ENCODE measurements at regions not wholly inside any gene's neighbourhood (a gene's known extent, or its start where the extent isn't known, plus 50 kb on each side); places are given as distances from the start of the nearest gene placed in this dataset.
"Not testable (repeated sequence)": the region's sequence is repeated elsewhere in the genome, so short reads cannot be mapped to it uniquely, and the experiment has no call there.

DNA sequence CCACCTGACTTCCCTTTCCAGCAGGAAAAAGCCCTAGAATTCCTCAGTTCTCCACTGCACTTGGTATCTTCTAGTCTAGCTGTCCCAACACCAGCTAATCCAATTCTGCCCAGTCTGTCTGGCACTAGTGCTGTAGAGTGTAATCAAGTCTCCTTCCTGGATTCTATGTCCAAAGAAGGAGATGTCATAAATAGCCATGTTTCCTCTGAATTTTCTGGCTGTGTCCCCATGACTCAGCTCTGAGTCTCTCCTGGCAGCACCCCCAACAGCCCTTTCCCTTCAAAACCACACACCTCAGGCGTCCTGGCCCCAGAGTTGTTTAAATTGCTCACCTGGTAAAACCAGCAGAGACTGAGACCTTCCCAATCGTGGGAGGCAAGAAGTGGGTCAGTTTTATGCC is 197.2 kb downstream of the GRXCR1 start:
- Histone ChIP-seq H3K9me3 (replicated peaks) (no peaks in the 10 kb centered on the region), H3K4me3 (no peak overlapping the region), H3K27me3 (replicated peaks) (no peaks in the 10 kb centered on the region), H3K36me3 (no peaks in the 10 kb centered on the region), H3K4me1 (replicated peaks) (no peaks in the 10 kb centered on the region), H3K27ac (no peak overlapping the region)
- no peak for DNase-seq (ENCODE audit: low read depth in 1 of 2, low spot score in 2 of 2)

DNA sequence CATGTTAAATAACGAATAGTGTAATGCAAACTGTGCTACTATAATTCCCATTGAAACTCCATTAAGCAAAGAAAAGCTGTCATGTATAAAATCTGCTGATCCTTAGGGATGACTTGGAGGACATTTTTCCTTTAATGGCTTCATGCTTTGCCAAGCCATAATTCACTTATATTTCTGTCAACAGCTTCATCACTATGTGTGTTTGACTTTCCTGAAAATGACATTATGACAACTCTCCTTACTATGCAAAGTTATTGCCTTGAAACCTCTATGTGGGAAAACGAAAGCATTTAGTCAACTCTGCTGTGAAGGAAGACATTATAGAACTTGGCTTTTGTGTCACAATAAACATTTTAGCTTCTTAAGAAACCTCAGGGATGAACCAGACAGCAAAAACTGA is 210.5 kb downstream of the GRXCR1 start:
- H3K4me1 ChIP-seq (replicated peaks): no peaks in the 10 kb centered on the region
- H3K4me3 ChIP-seq: no peak overlapping the region
- no peaks in the 10 kb centered on the region for H3K36me3 ChIP-seq
- DNase-seq (ENCODE audit: low read depth in 1 of 2, low spot score in 2 of 2): no peak
- no peak overlapping the region for H3K27ac ChIP-seq
- no peaks in the 10 kb centered on the region for H3K9me3 ChIP-seq (replicated peaks)
- H3K27me3 ChIP-seq (replicated peaks): no peaks in the 10 kb centered on the region

GRCh38 chr4:43112139-43112538 is 219.6 kb downstream of the GRXCR1 start:
- no peaks in the 10 kb centered on the region for H3K27me3 ChIP-seq (replicated peaks)
- no peak overlapping the region for H3K4me3 ChIP-seq
- no peaks in the 10 kb centered on the region for H3K4me1 ChIP-seq (replicated peaks)
- H3K9me3 ChIP-seq (replicated peaks): no peaks in the 10 kb centered on the region
- no peak overlapping the region for H3K27ac ChIP-seq
- H3K36me3 ChIP-seq: no peaks in the 10 kb centered on the region
- no peak for DNase-seq (ENCODE audit: low read depth in 1 of 2, low spot score in 2 of 2)

GRCh38 chr4:43113196-43113595 is 220.7 kb downstream of the GRXCR1 start:
- H3K36me3 ChIP-seq: no peaks in the 10 kb centered on the region
- no peak overlapping the region for H3K4me3 ChIP-seq
- H3K27me3 ChIP-seq (replicated peaks): no peaks in the 10 kb centered on the region

GRCh38 chr4:43126595-43126994 is 234.1 kb downstream of the GRXCR1 start:
- Histone ChIP-seq H3K4me3 (no peak overlapping the region), H3K4me1 (replicated peaks) (no peaks in the 10 kb centered on the region), H3K27ac (no peak overlapping the region), H3K9me3 (replicated peaks) (no peaks in the 10 kb centered on the region), H3K36me3 (no peaks in the 10 kb centered on the region), H3K27me3 (replicated peaks) (no peaks in the 10 kb centered on the region)
- no peak for DNase-seq (ENCODE audit: low read depth in 1 of 2, low spot score in 2 of 2)

More at GRCh38 chr4:43113196-43113595, 220.7 kb downstream of the GRXCR1 start:
- DNase-seq (ENCODE audit: low read depth in 1 of 2, low spot score in 2 of 2): no peak
- Histone ChIP-seq H3K27ac (no peak overlapping the region), H3K4me1 (replicated peaks) (no peaks in the 10 kb centered on the region), H3K9me3 (replicated peaks) (no peaks in the 10 kb centered on the region)

GRCh38 chr4:43130228-43131021 is 237.9 kb downstream of the GRXCR1 start:
- H3K27ac ChIP-seq: no peak overlapping the region
- H3K27me3 ChIP-seq (replicated peaks): no peaks in the 10 kb centered on the region
- DNase-seq (ENCODE audit: low read depth in 1 of 2, low spot score in 2 of 2): no peak
- H3K4me1 ChIP-seq (replicated peaks): no peaks in the 10 kb centered on the region
- H3K36me3 ChIP-seq: no peaks in the 10 kb centered on the region
- no peaks in the 10 kb centered on the region for H3K9me3 ChIP-seq (replicated peaks)
- no peak overlapping the region for H3K4me3 ChIP-seq

GRCh38 chr4:43132010-43132582 is 239.6 kb downstream of the GRXCR1 start:
- H3K27ac ChIP-seq: no peak overlapping the region
- peak in 1 of 2 experiments; percentile 1 for DNase-seq (ENCODE audit: low read depth in 1 of 2, low spot score in 2 of 2)
- H3K4me1 ChIP-seq (replicated peaks): no peaks in the 10 kb centered on the region
- H3K36me3 ChIP-seq: no peaks in the 10 kb centered on the region
- no peak overlapping the region for H3K4me3 ChIP-seq
- no peaks in the 10 kb centered on the region for H3K9me3 ChIP-seq (replicated peaks)
- no peaks in the 10 kb centered on the region for H3K27me3 ChIP-seq (replicated peaks)

- H3K36me3 ChIP-seq: no peaks in the 10 kb centered on the region
- no peak overlapping the region for H3K4me3 ChIP-seq
- no peak overlapping the region for H3K27ac ChIP-seq
- no peak for DNase-seq (ENCODE audit: low read depth in 1 of 2, low spot score in 2 of 2)
- no peaks in the 10 kb centered on the region for H3K4me1 ChIP-seq (replicated peaks)
- no peaks in the 10 kb centered on the region for H3K27me3 ChIP-seq (replicated peaks)
- H3K9me3 ChIP-seq (replicated peaks): no peaks in the 10 kb centered on the region
Observed at GRCh38 chr4:43133566-43133965, 241.1 kb downstream of the GRXCR1 start.

- Histone ChIP-seq H3K9me3 (replicated peaks) (no peaks in the 10 kb centered on the region), H3K4me3 (no peak overlapping the region), H3K27ac (no peak overlapping the region), H3K4me1 (replicated peaks) (no peaks in the 10 kb centered on the region), H3K36me3 (no peaks in the 10 kb centered on the region), H3K27me3 (replicated peaks) (no peaks in the 10 kb centered on the region)
- no peak for DNase-seq (ENCODE audit: low read depth in 1 of 2, low spot score in 2 of 2)
Observed at GRCh38 chr4:43136752-43137151, 244.2 kb downstream of the GRXCR1 start.

- no peaks in the 10 kb centered on the region for H3K4me1 ChIP-seq (replicated peaks)
- H3K36me3 ChIP-seq: no peaks in the 10 kb centered on the region
- no peak for DNase-seq (ENCODE audit: low read depth in 1 of 2, low spot score in 2 of 2)
- H3K9me3 ChIP-seq (replicated peaks): no peaks in the 10 kb centered on the region
- no peak overlapping the region for H3K4me3 ChIP-seq
- H3K27ac ChIP-seq: no peak overlapping the region
- no peaks in the 10 kb centered on the region for H3K27me3 ChIP-seq (replicated peaks)
Observed at GRCh38 chr4:43146198-43146597, 253.7 kb downstream of the GRXCR1 start.

DNA sequence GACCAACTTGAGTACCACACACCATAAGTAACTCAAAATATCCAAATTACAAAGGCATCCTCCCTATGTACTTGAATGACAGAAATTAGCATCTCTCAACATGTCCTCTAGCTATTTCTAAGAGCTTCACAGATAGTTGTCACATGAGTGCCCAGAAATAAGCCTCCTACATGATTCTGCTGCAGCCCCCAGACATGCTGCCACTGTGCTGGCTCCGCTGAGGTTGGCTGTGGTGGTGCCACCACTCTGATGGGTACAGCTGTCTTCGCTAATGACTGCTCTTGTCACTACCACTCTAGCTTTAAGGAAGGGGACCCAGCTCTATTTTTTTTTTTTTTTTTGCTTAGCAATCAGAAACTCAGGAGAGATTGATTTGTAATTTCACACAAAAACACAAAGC is 256.0 kb downstream of the GRXCR1 start:
- DNase-seq (ENCODE audit: low read depth in 1 of 2, low spot score in 2 of 2): no peak
- no peaks in the 10 kb centered on the region for H3K36me3 ChIP-seq
- H3K27ac ChIP-seq: no peak overlapping the region
- H3K4me1 ChIP-seq (replicated peaks): no peaks in the 10 kb centered on the region
- H3K9me3 ChIP-seq (replicated peaks): no peaks in the 10 kb centered on the region
- H3K4me3 ChIP-seq: no peak overlapping the region
- no peaks in the 10 kb centered on the region for H3K27me3 ChIP-seq (replicated peaks)

- no peak for DNase-seq (ENCODE audit: low read depth in 1 of 2, low spot score in 2 of 2)
- Histone ChIP-seq H3K27me3 (replicated peaks) (no peaks in the 10 kb centered on the region), H3K27ac (no peak overlapping the region), H3K4me3 (no peak overlapping the region), H3K4me1 (replicated peaks) (no peaks in the 10 kb centered on the region), H3K9me3 (replicated peaks) (no peaks in the 10 kb centered on the region), H3K36me3 (no peaks in the 10 kb centered on the region)
Observed at GRCh38 chr4:43163101-43163792, 270.7 kb downstream of the GRXCR1 start.

- Histone ChIP-seq H3K9me3 (replicated peaks) (no peaks in the 10 kb centered on the region), H3K4me3 (no peak overlapping the region)
Observed at GRCh38 chr4:43189741-43190140, 297.2 kb downstream of the GRXCR1 start.

GRCh38 chr4:43212576-43212975 is 320.1 kb downstream of the GRXCR1 start:
- H3K27ac ChIP-seq: not testable (repeated sequence)

More at GRCh38 chr4:43189741-43190140, 297.2 kb downstream of the GRXCR1 start:
- Histone ChIP-seq H3K27ac (no peak overlapping the region), H3K4me1 (replicated peaks) (no peaks in the 10 kb centered on the region), H3K36me3 (no peaks in the 10 kb centered on the region), H3K27me3 (replicated peaks) (no peaks in the 10 kb centered on the region)
- DNase-seq (ENCODE audit: low read depth in 1 of 2, low spot score in 2 of 2): no peak

More at GRCh38 chr4:43212576-43212975, 320.1 kb downstream of the GRXCR1 start:
- not testable (repeated sequence) for H3K36me3 ChIP-seq; H3K9me3 ChIP-seq (replicated peaks); H3K4me3 ChIP-seq; DNase-seq (ENCODE audit: low read depth in 1 of 2, low spot score in 2 of 2); H3K27me3 ChIP-seq (replicated peaks); H3K4me1 ChIP-seq (replicated peaks)

Data from SJSA1 (cell line).